CD14-positive monocyte (primary cell): ENCODE measurements at regions not wholly inside any gene's neighbourhood (a gene's known extent, or its start where the extent isn't known, plus 50 kb on each side); places are given as distances from the start of the nearest gene placed in this dataset.

Experiments used
- DNase-seq, 3 donors: peaks; one replicate each; pipeline ENCODE4 v3.0.0-alpha.2; 2011 to 2022
- H2AFZ ChIP-seq: 2 replicates; pipeline ENCODE4 v1.6.0; 2012; ENCODE audit warnings: mild to moderate bottlenecking, low read depth, low read length, inconsistent platforms; ENCODE audit not compliant: insufficient read depth, poor library complexity, severe bottlenecking
- H3K27ac ChIP-seq, 2 donors: 1 replicate in 1 of 2; 2 replicates in 1 of 2; pipeline ENCODE4 v1.5.1; 2012 to 2013; ENCODE audit warnings: low read length in 2 of 2, control low read depth in 1 of 2, inconsistent platforms in 1 of 2, low read depth in 1 of 2, mild to moderate bottlenecking in 1 of 2
- H3K27me3 ChIP-seq, 2 donors: one replicate each; pipeline versions ENCODE4 v1.6.0 to v1.6.1; 2011 to 2013; ENCODE audit warnings: low read length in 2 of 2; ENCODE audit not compliant: control insufficient read depth in 2 of 2, insufficient read depth in 2 of 2
- H3K36me3 ChIP-seq, 2 donors: replicated peaks in 1 of 2; 1 replicate in 1 of 2; 2 replicates in 1 of 2; pipeline versions ENCODE4 v1.5.1 to v1.6.1; 2012 to 2013; ENCODE audit warnings: low read length in 2 of 2, control low read depth in 1 of 2, inconsistent platforms in 1 of 2, mild to moderate bottlenecking in 1 of 2; ENCODE audit not compliant: insufficient read depth in 2 of 2, control insufficient read depth in 1 of 2
- H3K4me1 ChIP-seq, 2 donors: 1 replicate in 1 of 2; 2 replicates in 1 of 2; pipeline versions ENCODE4 v1.5.1 to v1.6.1; 2012 to 2013; ENCODE audit warnings: low read length in 2 of 2, control low read depth in 1 of 2, inconsistent platforms in 1 of 2, mild to moderate bottlenecking in 1 of 2, moderate library complexity in 1 of 2; ENCODE audit not compliant: insufficient read depth in 2 of 2, control insufficient read depth in 1 of 2
- H3K4me2 ChIP-seq: replicated peaks from 2 replicates; pipeline ENCODE3; 2012; ENCODE audit warnings: low read length, moderate library complexity, mild to moderate bottlenecking; ENCODE audit not compliant: poor library complexity, severe bottlenecking; ENCODE audit errors: extremely low read depth
- H3K4me3 ChIP-seq, 3 experiments: fragments of 200-600 bp in 1 of 3; sonication (generic) in 1 of 3; replicated peaks in 1 of 3; 1 replicate in 2 of 3; 2 replicates in 1 of 3; pipeline ENCODE4 v1.5.1; 2011 to 2013; ENCODE audit warnings: low read length in 3 of 3, mild to moderate bottlenecking in 3 of 3, control low read depth in 2 of 3, low read depth in 2 of 3, inconsistent platforms in 1 of 3, moderate library complexity in 1 of 3
- H3K79me2 ChIP-seq: 2 replicates; pipeline ENCODE4 v1.6.0; 2012; ENCODE audit warnings: mild to moderate bottlenecking, control low read depth, inconsistent platforms, low read length, moderate library complexity; ENCODE audit not compliant: insufficient read depth
- H3K9ac ChIP-seq: 2 replicates; pipeline ENCODE4 v1.6.0; 2017; ENCODE audit warnings: low read length, mild to moderate bottlenecking; ENCODE audit not compliant: insufficient read depth, poor library complexity, severe bottlenecking
- H3K9me3 ChIP-seq, 2 donors: replicated peaks in 1 of 2; 1 replicate in 1 of 2; 2 replicates in 1 of 2; pipeline versions ENCODE4 v1.5.1 to v1.6.1; 2012 to 2013; ENCODE audit warnings: low read length in 2 of 2, control low read depth in 1 of 2; ENCODE audit not compliant: control insufficient read depth in 1 of 2, insufficient read depth in 1 of 2
- H4K20me1 ChIP-seq: 2 replicates; pipeline ENCODE4 v1.6.0; 2012; ENCODE audit warnings: mild to moderate bottlenecking, low read length, control low read depth, moderate library complexity; ENCODE audit not compliant: insufficient read depth
- H3K27ac Mint-ChIP-seq, 7 donors: one replicate each; pipeline ENCODE4 v1.8.0; 2020; ENCODE audit warnings: mild to moderate bottlenecking in 7 of 7, mixed read lengths in 7 of 7, moderate library complexity in 6 of 7, inconsistent platforms in 2 of 7
- H3K27me3 Mint-ChIP-seq, 3 donors: one replicate each; pipeline ENCODE4 v1.8.0; 2021 to 2022; ENCODE audit warnings: low read depth in 3 of 3, mild to moderate bottlenecking in 3 of 3, mixed read lengths in 3 of 3, moderate library complexity in 3 of 3, inconsistent platforms in 1 of 3
- H3K36me3 Mint-ChIP-seq, 2 donors: one replicate each; pipeline ENCODE4 v1.8.0; 2020; ENCODE audit warnings: mixed read lengths in 2 of 2, inconsistent platforms in 1 of 2, mild to moderate bottlenecking in 1 of 2
- H3K4me1 Mint-ChIP-seq: one replicate; pipeline ENCODE4 v1.8.0; 2020; ENCODE audit warnings: mild to moderate bottlenecking, mixed read lengths
- H3K4me3 Mint-ChIP-seq, 2 donors: one replicate each; pipeline ENCODE4 v1.8.0; 2020; ENCODE audit warnings: mild to moderate bottlenecking in 2 of 2, mixed read lengths in 2 of 2, moderate library complexity in 1 of 2
- H3K9me3 Mint-ChIP-seq, 7 donors: one replicate each; pipeline ENCODE4 v1.8.0; 2020 to 2022; ENCODE audit warnings: mixed read lengths in 7 of 7, mild to moderate bottlenecking in 6 of 7, moderate library complexity in 6 of 7, inconsistent platforms in 2 of 7
- WGBS: methylation state at CpG from one replicate; pipeline ENCODE4 v1.1.5; 2013; ENCODE audit warnings: missing lambda C conversion rate; ENCODE audit not compliant: insufficient coverage; 5-methylcytosine and 5-hydroxymethylcytosine counted together
- intact Hi-C, 2 donors: fragments of 100-400 bp; cut with micrococcal nuclease; formaldehyde crosslinking; loops; one replicate each; pipeline versions ENCODE4 v1.15.0 to v1.15.1; 2023
- TF ChIP-seq, protein P1 (sequence below): fragments of 200-600 bp; IDR thresholded peaks from one replicate; pipeline ENCODE4 v1.8.0; 2022; ENCODE audit warnings: antibody characterized with exemption, mild to moderate bottlenecking

DNA sequence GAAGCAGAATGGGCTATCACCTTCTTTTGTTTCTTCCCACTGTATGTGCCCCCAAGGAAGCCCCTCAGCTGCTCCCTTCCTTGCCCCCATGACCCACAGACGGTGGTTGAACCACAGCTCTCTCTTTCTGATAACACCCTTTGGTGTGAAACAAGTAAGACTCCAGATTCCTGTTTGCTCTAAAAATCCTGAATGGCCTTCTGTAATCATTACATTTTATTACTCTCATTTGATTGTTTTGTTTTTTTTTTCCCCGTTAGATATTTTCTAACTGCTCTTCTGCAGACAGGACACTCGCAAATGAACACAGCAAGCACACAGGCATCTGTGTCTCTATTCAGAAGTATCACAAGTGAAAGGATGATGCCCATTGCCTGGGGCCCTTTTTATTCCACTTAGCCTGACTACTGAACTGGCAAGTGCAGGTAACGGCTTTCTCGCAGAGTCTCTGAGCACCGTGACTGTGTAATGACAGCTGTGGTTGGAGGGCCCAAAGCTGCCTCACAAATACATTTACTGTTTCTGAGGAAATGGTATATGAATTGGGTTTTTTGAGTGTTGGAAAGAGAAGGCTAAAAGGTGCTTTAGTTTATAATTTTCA is 59.3 kb downstream of the OXGR1 start:
- Histone ChIP-seq H3K4me3 (no peak overlapping the region), H3K36me3 (no peaks in the 10 kb centered on the region), H3K9ac (no peak overlapping the region), H3K9me3 (no peaks in the 10 kb centered on the region), H2AFZ (no peak overlapping the region), H3K4me2 (no peak overlapping the region), H3K79me2 (no peaks in the 10 kb centered on the region), H4K20me1 (no peaks in the 10 kb centered on the region), H3K27ac (no peak overlapping the region), H3K27me3 (no peaks in the 10 kb centered on the region), H3K4me1 (no peaks in the 10 kb centered on the region)
- Mint-ChIP-seq H3K27me3 (peaks cover 0 to 2% (median 0%) of the 10 kb centered on the region in 3 donors), H3K9me3 (peaks cover 0 to 5% (median 3%) of the 10 kb centered on the region in 7 donors), H3K4me3 (no peak overlapping the region), H3K36me3 (no peaks in the 10 kb centered on the region), H3K4me1 (no peaks in the 10 kb centered on the region), H3K27ac (no peak overlapping the region)
- WGBS, result 92% methylated on average over 3 of the region's 6 CpGs
- intact Hi-C loops, result no loop called here
- TF ChIP-seq, protein P1, sequence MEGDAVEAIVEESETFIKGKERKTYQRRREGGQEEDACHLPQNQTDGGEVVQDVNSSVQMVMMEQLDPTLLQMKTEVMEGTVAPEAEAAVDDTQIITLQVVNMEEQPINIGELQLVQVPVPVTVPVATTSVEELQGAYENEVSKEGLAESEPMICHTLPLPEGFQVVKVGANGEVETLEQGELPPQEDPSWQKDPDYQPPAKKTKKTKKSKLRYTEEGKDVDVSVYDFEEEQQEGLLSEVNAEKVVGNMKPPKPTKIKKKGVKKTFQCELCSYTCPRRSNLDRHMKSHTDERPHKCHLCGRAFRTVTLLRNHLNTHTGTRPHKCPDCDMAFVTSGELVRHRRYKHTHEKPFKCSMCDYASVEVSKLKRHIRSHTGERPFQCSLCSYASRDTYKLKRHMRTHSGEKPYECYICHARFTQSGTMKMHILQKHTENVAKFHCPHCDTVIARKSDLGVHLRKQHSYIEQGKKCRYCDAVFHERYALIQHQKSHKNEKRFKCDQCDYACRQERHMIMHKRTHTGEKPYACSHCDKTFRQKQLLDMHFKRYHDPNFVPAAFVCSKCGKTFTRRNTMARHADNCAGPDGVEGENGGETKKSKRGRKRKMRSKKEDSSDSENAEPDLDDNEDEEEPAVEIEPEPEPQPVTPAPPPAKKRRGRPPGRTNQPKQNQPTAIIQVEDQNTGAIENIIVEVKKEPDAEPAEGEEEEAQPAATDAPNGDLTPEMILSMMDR, result no peak
- DNase-seq, result no peak

DNA sequence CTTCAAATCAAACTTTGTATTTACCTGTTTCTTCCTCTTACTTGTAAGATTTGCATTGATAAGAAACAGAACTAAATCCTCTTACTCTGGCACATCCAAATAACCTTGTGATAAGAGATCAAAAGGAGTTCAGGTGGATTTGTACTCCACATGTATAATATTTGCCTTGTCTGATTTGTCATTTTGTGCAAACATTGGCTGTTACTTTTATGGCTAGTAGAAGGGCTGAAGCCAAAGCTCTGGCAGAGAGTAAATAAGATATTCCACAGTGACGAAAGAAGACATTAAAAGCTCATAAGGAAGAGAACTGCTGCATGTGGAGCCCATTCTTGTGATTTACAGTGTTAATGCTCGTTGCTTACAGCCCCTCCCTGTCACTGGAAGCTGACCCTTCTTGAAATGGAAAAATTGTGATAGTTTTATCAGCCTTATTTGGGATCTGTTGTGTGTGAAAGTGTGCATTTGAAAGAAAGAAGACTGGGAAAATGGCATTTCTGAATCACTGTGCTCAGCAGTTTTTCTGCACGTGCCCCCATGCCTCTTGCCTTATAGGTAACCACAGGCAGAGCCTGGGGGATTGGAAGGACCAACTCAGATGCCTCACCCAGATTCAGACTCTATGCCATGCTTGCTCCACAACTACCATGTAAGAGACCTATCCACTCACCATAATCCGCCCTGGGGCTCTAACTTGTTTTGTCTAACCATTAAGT is 68.2 kb downstream of the OXGR1 start:
- Histone ChIP-seq H3K4me3 (no peak overlapping the region), H3K36me3 (no peaks in the 10 kb centered on the region), H3K4me2 (no peak overlapping the region), H3K27me3 (no peaks in the 10 kb centered on the region), H3K27ac (no peak overlapping the region), H3K79me2 (no peaks in the 10 kb centered on the region), H2AFZ (no peak overlapping the region), H3K9ac (no peak overlapping the region), H4K20me1 (no peaks in the 10 kb centered on the region), H3K4me1 (no peaks in the 10 kb centered on the region), H3K9me3 (peaks cover 0 to 3% of the 10 kb centered on the region in 2 donors)
- no peaks in the 10 kb centered on the region for H3K4me1 Mint-ChIP-seq
- TF ChIP-seq, protein P1, result no peak
- intact Hi-C loops, result no loop called here
- H3K4me3 Mint-ChIP-seq, result no peak overlapping the region
- peaks cover 5 to 20% (median 13%) of the 10 kb centered on the region in 7 donors for H3K9me3 Mint-ChIP-seq
- peaks cover 0 to 1% (median 0%) of the 10 kb centered on the region in 3 donors for H3K27me3 Mint-ChIP-seq
- no peaks in the 10 kb centered on the region for H3K36me3 Mint-ChIP-seq
- no peak for DNase-seq
- H3K27ac Mint-ChIP-seq, result no peak overlapping the region
- WGBS, result 87% methylated on average over 3 of the region's 4 CpGs
